ENCODE measurements at regions not wholly inside any gene's neighbourhood (a gene's known extent, or its start where the extent isn't known, plus 50 kb on each side); places are given as distances from the start of the nearest gene placed in this dataset.
"Not testable (repeated sequence)": the region's sequence is repeated elsewhere in the genome, so short reads cannot be mapped to it uniquely, and the experiment has no call there.

DNA sequence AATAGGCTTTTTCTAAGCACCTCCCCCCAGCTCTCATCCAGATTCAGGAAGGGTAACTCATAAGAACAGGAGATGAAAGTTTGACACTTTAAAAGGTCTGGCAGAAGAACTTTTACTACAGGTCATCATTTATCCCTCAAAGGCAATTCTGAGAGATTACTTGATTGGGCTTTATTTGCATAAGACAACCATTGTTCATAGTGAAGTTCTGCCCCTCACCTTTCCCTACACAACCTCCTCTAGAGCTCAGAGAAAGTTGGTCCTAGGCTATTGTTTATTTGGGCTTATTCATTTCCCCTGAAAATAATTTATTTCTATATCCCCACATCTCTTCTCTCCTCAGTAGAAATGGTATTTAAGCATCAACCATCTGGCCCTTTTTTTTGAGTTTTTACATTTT is 568.4 kb downstream of the ZNF608 start:
- intact Hi-C loops (cut with DNase I; ENCODE audit: low total_unique reads), result no loop called here
- TF ChIP-seq CTCF (IDR thresholded peaks at IDR 0.05) (no peak), POLR2A (IDR thresholded peaks at IDR 0.05) (no peak)

DNA sequence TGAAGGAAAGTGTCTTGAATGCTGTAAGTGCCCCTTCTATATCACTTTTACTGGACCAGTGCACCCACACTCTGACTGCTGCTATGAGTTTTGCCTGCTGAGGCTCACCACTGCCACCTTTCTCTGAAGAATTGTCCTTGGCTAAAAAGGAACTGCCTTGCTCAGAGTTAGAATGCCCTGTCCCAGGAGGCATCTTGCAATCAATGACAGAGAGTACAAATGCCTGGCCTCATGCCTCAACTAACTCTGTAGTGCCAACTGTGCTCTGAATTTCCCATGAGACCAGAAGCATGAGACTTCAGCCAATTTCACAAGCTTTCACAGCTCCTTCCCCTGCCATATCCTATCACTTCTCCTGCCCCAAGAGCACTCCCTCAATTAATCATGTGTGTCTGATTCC is 569.7 kb downstream of the ZNF608 start:
- DNase-seq (ENCODE audit: low spot score in 2 of 2), result no peak
- intact Hi-C loops (cut with DNase I; ENCODE audit: low total_unique reads), result no loop called here
- no peak for TF ChIP-seq CTCF (IDR thresholded peaks at IDR 0.05)
- TF ChIP-seq POLR2A (IDR thresholded peaks at IDR 0.05), result no peak
- no peak overlapping the region for H3K4me3 ChIP-seq (ENCODE audit: low read depth, poor library complexity, severe bottlenecking)

More for the DNA sequence above, 568.4 kb downstream of the ZNF608 start:
- DNase-seq (ENCODE audit: low spot score in 2 of 2), result no peak
- H3K4me3 ChIP-seq (ENCODE audit: low read depth, poor library complexity, severe bottlenecking), result no peak overlapping the region

- intact Hi-C loops (cut with DNase I; ENCODE audit: low total_unique reads), result no loop called here
- WGBS, 2 donors, result 93 to 98% methylated on average over 1 of the region's 1 CpG
- H3K4me3 ChIP-seq (ENCODE audit: low read depth, poor library complexity, severe bottlenecking), result no peak overlapping the region
- TF ChIP-seq POLR2A (IDR thresholded peaks at IDR 0.05) (no peak), CTCF (IDR thresholded peaks at IDR 0.05) (no peak)
- no peak for DNase-seq (ENCODE audit: low spot score in 2 of 2)
Measured at GRCh38 chr5:124173386-124173785, 573.1 kb downstream of the ZNF608 start.

- intact Hi-C loops (cut with DNase I; ENCODE audit: low total_unique reads), result no loop called here
- no peak overlapping the region for H3K4me3 ChIP-seq (ENCODE audit: low read depth, poor library complexity, severe bottlenecking)
- TF ChIP-seq CTCF (IDR thresholded peaks at IDR 0.05) (no peak), POLR2A (IDR thresholded peaks at IDR 0.05) (no peak)
- no peak for DNase-seq (ENCODE audit: low spot score in 2 of 2)
- 94 to 96% methylated on average over 1 of the region's 1 CpG for WGBS, 2 donors
Measured at GRCh38 chr5:124172389-124173003, 573.9 kb downstream of the ZNF608 start.

DNA sequence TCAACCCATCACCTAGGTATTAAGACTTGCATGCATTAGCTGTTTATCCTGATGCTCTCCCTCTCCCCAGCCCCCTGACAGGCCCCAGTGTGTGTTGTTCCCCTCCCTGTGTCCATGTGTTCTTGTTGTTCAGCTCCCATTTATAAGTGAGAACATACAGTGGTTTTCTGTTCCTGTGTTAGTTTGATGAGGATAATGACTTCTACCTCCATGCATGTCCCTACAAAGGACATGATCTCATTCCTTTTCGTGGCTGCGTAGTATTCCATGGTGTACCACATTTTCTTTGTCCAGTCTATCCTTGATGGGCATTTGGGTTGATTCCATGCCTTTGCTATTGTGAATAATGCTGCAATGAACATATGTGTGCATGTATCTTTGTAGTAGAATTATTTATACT is 578.3 kb downstream of the ZNF608 start:
- DNase-seq (ENCODE audit: low spot score in 2 of 2); H3K4me3 ChIP-seq (ENCODE audit: low read depth, poor library complexity, severe bottlenecking); intact Hi-C loops (cut with DNase I; ENCODE audit: low total_unique reads): not testable (repeated sequence)
- 93 to 96% methylated on average over 2 of the region's 2 CpGs for WGBS, 2 donors

- no peak for DNase-seq (ENCODE audit: low spot score in 2 of 2)
- WGBS, 2 donors, result 20 to 23% methylated on average over 8 of the region's 8 CpGs
Measured at GRCh38 chr5:124162767-124163532, 583.5 kb downstream of the ZNF608 start.

More at GRCh38 chr5:124162767-124163532, 583.5 kb downstream of the ZNF608 start:
- TF ChIP-seq CTCF (IDR thresholded peaks at IDR 0.05) (no peak), POLR2A (IDR thresholded peaks at IDR 0.05) (no peak)
- H3K4me3 ChIP-seq (ENCODE audit: low read depth, poor library complexity, severe bottlenecking), result no peak overlapping the region
- intact Hi-C loops (cut with DNase I; ENCODE audit: low total_unique reads), result no loop called here

All from lower leg skin (tissue), 4 donors.